Activated T-helper 2 cell treated with anti-CD3 and anti-CD28 coated beads, Interferon-gamma antibody, Interleukin-2, Interleukin-4, amounts not matched to agents 10 μg/mL and 5 μg/mL and 100 μg/mL, durations not matched to agents 14 hours and 24 hours and 36 hours (primary cell): ENCODE measurements at regions not wholly inside any gene's neighbourhood (a gene's known extent, or its start where the extent isn't known, plus 50 kb on each side); places are given as distances from the start of the nearest gene placed in this dataset.

Experiments used
- DNase-seq: peaks from one replicate; pipeline ENCODE4 v3.0.0; 2021; ENCODE audit warnings: low spot score
- H3K27ac Mint-ChIP-seq: one replicate; pipeline ENCODE4 v1.8.0; 2021; ENCODE audit warnings: mixed read lengths
- H3K27me3 Mint-ChIP-seq: one replicate; pipeline ENCODE4 v1.8.0; 2021; ENCODE audit warnings: low read depth, mixed read lengths
- H3K36me3 Mint-ChIP-seq: one replicate; pipeline ENCODE4 v1.8.0; 2021; ENCODE audit warnings: low read depth, mixed read lengths
- H3K4me1 Mint-ChIP-seq: one replicate; pipeline ENCODE4 v1.8.0; 2021; ENCODE audit warnings: low read depth, mixed read lengths
- H3K4me3 Mint-ChIP-seq: one replicate; pipeline ENCODE4 v1.8.0; 2021; ENCODE audit warnings: low read depth, mild to moderate bottlenecking, moderate library complexity, mixed read lengths
- H3K9me3 Mint-ChIP-seq: one replicate; pipeline ENCODE4 v1.8.0; 2021; ENCODE audit warnings: mixed read lengths
- intact Hi-C: fragments of 100-400 bp; cut with micrococcal nuclease; formaldehyde crosslinking; loops from one replicate; pipeline ENCODE4 v1.15.1; 2023

DNA sequence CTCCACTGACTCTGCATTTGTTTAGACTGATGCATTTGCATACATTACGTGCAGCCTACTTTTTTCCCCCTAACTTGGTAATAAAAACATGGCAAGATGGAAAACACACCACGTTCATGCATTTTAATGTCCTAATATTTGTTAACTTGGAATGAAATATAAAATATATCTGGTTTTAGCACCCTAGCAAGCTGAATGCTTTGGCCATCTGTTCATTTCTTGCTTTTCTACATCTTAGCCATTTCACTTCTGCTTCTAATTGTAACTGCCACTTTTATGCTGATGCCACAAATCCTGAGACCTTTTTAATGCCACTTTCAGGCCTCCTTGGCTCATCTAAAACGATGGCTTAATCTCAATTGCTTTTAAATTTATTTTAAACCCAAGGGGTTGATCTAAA, 177.7 kb upstream of the RASSF8 start:
- DNase-seq = no peak
- Mint-ChIP-seq H3K36me3 (no peaks in the 10 kb centered on the region), H3K4me3 (no peak overlapping the region), H3K27ac (no peak overlapping the region), H3K4me1 (no peaks in the 10 kb centered on the region), H3K27me3 (peaks cover 4% of the 10 kb centered on the region), H3K9me3 (no peaks in the 10 kb centered on the region)
- intact Hi-C loops = no loop called here

DNA sequence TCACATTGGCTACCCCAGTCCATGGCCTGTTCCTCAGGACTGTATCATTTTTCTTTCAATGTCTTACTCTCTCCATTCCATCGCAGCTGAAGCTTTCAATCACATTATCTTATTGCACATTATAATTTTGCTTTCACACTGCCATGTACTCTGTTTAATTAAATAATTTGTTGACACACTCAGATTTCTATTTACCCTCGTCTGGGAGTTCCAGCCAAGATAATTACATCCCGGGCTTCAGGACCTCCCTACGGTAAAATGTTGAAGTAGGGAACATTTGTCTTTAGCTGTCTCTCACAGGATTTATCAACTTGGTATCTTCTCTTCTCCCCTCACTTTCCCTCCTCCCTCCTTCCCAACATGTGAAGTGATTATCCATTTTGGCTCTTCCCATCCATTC, 177.2 kb upstream of the RASSF8 start:
- H3K4me3 Mint-ChIP-seq = no peak overlapping the region
- no peaks in the 10 kb centered on the region for H3K9me3 Mint-ChIP-seq
- intact Hi-C loops = no loop called here
- no peak overlapping the region for H3K27ac Mint-ChIP-seq
- DNase-seq = no peak
- H3K36me3 Mint-ChIP-seq = no peaks in the 10 kb centered on the region
- peaks cover 4% of the 10 kb centered on the region for H3K27me3 Mint-ChIP-seq
- H3K4me1 Mint-ChIP-seq = no peaks in the 10 kb centered on the region

DNA sequence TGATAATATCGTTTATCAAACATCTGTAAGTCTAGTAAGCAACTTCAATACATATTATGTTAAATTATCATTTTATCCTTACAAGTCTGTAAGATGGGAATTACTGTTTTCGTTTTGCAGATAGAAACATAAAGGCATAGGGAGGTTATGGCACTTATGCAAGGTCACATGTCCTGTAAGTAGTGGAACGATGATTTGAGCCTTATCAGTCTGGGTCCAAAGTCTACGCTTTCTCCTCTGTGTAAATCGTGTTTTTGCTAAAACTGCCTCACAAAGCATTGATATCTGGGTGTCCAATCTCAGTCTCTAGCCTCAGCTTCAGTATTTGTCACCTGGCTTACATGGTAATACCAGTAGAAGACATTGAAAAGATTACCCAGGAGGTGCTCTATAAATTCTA, 174.9 kb upstream of the RASSF8 start:
- Mint-ChIP-seq H3K27ac (no peak overlapping the region), H3K27me3 (peaks cover 4% of the 10 kb centered on the region), H3K36me3 (no peaks in the 10 kb centered on the region), H3K4me3 (no peak overlapping the region), H3K9me3 (no peaks in the 10 kb centered on the region), H3K4me1 (no peaks in the 10 kb centered on the region)
- intact Hi-C loops = no loop called here
- no peak for DNase-seq

DNA sequence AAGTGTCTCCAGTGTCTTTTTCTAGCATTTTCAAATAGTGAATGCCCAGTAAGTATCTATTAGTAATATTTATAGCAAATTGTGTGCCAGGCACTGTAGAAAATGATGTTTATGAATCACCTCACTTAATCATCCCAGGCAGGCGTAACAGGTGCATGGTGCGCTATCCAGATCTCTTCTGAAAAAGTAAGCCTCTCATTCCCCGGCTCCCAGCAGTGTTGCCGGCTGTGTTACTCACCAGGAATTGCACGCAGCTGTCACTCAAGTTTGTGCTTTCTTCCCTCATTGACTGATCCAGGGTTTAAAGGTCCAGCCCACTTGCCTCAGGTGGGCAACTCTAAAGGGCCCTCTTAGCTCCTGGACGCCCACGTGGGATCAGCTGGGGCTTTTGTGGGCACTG, 173.8 kb upstream of the RASSF8 start:
- intact Hi-C loops = no loop called here
- no peaks in the 10 kb centered on the region for H3K4me1 Mint-ChIP-seq
- H3K4me3 Mint-ChIP-seq = no peak overlapping the region
- no peaks in the 10 kb centered on the region for H3K36me3 Mint-ChIP-seq
- H3K27ac Mint-ChIP-seq = no peak overlapping the region
- no peaks in the 10 kb centered on the region for H3K9me3 Mint-ChIP-seq
- no peak for DNase-seq
- peaks cover 2% of the 10 kb centered on the region for H3K27me3 Mint-ChIP-seq

DNA sequence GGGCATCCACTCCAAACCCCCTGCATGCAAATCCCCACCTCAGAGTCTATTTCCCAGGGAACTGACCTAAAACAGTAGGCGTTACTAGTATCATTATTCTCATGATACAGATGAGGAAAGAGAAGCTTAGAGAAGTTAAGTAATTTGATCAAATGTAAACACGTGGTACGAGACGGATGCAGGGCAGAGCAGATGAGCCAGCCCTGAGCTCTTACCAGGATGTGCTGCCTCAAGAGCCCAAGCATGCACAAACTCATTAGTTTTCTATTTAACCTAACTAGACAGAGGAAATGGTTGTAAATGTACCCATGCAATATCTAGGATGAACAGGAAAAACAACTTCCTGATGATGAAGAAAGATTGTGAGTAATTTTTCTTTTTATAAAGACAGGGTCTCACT, 173.3 kb upstream of the RASSF8 start:
- peaks cover 2% of the 10 kb centered on the region for H3K27me3 Mint-ChIP-seq
- no peaks in the 10 kb centered on the region for H3K4me1 Mint-ChIP-seq
- DNase-seq = no peak
- no peaks in the 10 kb centered on the region for H3K9me3 Mint-ChIP-seq
- H3K27ac Mint-ChIP-seq = no peak overlapping the region
- H3K36me3 Mint-ChIP-seq = no peaks in the 10 kb centered on the region
- H3K4me3 Mint-ChIP-seq = no peak overlapping the region
- intact Hi-C loops = no loop called here

DNA sequence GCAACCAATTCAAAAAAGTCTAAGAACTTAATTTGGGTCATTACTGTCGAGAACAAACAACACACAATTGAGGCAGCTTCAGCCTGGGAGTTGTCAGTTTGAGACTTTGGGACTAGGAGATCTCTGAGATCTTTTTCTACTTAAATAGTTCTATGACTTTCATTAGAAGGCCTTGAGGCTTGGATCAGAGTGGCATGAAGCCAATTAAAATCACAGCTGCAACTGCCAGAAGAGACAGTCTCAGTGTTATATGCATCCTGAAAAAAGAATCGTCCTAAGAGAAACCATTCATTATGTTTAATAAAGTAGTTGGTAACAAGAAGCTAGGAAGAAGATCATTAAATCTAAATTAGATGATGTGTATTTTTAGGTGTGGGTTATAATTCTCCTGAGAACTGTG, 170.8 kb upstream of the RASSF8 start:
- peaks cover 2% of the 10 kb centered on the region for H3K27me3 Mint-ChIP-seq
- intact Hi-C loops = no loop called here
- DNase-seq = no peak
- H3K9me3 Mint-ChIP-seq = no peaks in the 10 kb centered on the region
- H3K4me1 Mint-ChIP-seq = no peaks in the 10 kb centered on the region
- no peak overlapping the region for H3K4me3 Mint-ChIP-seq
- H3K36me3 Mint-ChIP-seq = no peaks in the 10 kb centered on the region
- no peak overlapping the region for H3K27ac Mint-ChIP-seq

DNA sequence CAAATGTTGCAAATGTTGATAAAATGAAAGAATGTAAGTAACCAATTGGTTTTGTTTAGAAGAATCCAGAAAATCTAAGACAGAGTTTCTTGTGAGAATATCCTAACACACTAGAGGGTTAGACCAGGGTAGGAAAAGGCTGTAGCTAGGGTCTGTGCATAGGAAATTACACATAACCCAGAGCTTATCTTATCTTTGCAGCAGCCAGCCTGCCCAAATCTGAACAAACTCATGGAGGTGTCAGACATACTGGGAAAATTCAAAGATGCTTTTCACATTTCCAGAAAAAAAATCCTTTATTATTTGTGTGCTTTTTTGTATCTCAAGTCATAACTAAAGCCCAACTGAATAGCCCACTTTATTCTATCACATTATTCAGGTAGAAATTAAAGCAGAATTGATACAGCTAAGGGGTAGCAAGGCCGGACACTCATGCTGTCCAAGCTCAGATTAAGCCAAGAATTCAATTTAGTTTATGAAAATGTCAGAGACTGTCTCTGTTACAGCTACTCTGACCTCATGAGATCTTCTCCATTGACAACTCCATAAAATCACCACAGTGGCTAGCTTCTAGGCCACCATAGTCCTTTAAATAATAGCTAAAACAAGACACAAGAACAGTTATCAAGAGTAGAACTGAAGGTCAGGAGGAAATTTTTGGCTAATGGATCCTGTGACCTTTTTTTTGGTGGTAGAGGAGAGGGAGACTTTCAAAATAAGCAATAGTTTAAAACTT, 169.6 kb upstream of the RASSF8 start:
- no peaks in the 10 kb centered on the region for H3K4me1 Mint-ChIP-seq
- intact Hi-C loops = no loop called here
- no peaks in the 10 kb centered on the region for H3K36me3 Mint-ChIP-seq
- H3K27me3 Mint-ChIP-seq = peaks cover 4% of the 10 kb centered on the region
- H3K4me3 Mint-ChIP-seq = no peak overlapping the region
- DNase-seq = no peak
- no peak overlapping the region for H3K27ac Mint-ChIP-seq
- H3K9me3 Mint-ChIP-seq = no peaks in the 10 kb centered on the region

DNA sequence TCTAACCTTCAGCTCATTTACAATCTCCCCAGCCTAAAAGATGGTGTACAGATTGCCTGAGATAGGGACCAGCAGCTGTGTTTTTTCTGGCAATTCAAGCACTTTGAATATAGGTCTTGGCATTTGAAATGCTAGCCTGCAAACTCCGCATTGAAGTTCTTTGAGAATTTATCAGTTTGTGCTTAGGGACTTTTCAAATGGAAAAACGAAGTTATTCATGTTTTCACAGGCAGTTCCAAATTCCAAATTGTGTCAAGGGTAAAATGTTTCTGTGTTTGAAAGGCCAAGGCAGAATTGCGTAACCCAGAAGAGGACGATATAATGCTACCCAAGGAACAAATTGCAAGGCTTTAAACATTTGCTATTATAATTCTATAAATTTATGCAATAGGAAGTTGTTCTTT, 168.9 kb upstream of the RASSF8 start:
- H3K4me1 Mint-ChIP-seq = no peaks in the 10 kb centered on the region
- no peak for DNase-seq
- no peak overlapping the region for H3K27ac Mint-ChIP-seq
- no peak overlapping the region for H3K4me3 Mint-ChIP-seq
- H3K36me3 Mint-ChIP-seq = no peaks in the 10 kb centered on the region
- H3K27me3 Mint-ChIP-seq = peaks cover 2% of the 10 kb centered on the region
- H3K9me3 Mint-ChIP-seq = no peaks in the 10 kb centered on the region
- intact Hi-C loops = no loop called here

DNA sequence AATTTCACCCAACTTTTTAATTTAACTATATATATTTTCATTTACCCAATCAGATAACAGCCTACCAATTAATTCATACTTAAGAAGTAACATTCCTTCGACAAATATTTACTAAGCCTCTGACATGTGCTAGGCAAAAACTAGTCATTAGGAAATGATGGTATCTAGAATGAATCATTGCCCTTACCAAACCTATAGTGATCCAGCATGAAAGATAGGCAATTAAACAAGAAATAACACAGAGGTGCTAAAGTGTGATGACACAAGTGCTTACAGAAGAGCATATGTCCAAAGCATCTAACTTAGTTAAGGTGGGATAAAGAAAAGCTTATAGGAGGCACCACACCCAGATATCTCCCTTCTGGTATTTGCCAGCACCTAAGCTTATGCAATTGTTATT, 166.5 kb upstream of the RASSF8 start:
- H3K9me3 Mint-ChIP-seq = no peaks in the 10 kb centered on the region
- H3K4me3 Mint-ChIP-seq = no peak overlapping the region
- no peak for DNase-seq
- peaks cover 2% of the 10 kb centered on the region for H3K27me3 Mint-ChIP-seq
- no peaks in the 10 kb centered on the region for H3K4me1 Mint-ChIP-seq
- no peaks in the 10 kb centered on the region for H3K36me3 Mint-ChIP-seq
- intact Hi-C loops = no loop called here
- no peak overlapping the region for H3K27ac Mint-ChIP-seq

DNA sequence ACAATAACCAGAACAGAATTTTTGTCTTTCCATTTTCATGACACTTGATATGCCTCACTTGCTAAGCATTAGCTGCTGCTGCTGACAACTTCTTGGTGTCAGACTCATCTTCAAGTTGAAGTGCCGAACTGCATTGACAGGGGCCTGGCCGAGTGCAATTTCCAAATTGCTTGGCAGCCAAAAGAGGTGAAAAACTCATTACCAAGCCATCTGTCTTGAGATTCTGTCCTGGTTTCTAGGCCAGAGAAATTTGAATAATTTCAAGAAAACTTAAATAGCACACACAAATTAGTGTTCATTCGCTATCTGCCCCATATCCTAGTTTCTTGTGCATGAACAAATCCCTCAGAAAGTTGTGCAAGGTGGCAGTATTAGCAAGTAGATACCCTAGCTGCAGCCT, 165.3 kb upstream of the RASSF8 start:
- H3K4me1 Mint-ChIP-seq = no peaks in the 10 kb centered on the region
- no peak overlapping the region for H3K4me3 Mint-ChIP-seq
- intact Hi-C loops = no loop called here
- no peaks in the 10 kb centered on the region for H3K36me3 Mint-ChIP-seq
- no peak for DNase-seq
- H3K27ac Mint-ChIP-seq = no peak overlapping the region
- H3K9me3 Mint-ChIP-seq = no peaks in the 10 kb centered on the region
- peaks cover 2% of the 10 kb centered on the region for H3K27me3 Mint-ChIP-seq

DNA sequence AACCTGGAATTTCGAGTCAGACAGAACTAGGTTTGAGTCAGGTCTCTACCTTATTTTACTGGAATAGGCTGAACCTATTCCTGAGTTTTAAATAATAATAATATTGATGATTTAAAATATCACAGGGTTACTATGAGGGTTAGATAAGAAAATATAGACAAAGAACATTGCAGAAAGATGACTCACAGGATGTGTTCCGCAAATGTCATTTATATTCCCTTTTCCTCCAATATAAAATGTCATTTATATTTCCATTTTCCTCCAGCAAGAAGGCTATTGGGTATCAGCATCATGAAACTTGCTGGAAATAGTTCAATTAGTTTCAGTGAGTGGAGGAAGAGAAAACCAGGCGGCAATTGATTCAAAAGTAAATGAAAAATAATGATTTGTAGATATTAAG, 163.9 kb upstream of the RASSF8 start:
- H3K27me3 Mint-ChIP-seq = peaks cover 2% of the 10 kb centered on the region
- intact Hi-C loops = no loop called here
- H3K9me3 Mint-ChIP-seq = no peaks in the 10 kb centered on the region
- no peak for DNase-seq
- no peak overlapping the region for H3K27ac Mint-ChIP-seq
- no peaks in the 10 kb centered on the region for H3K4me1 Mint-ChIP-seq
- no peak overlapping the region for H3K4me3 Mint-ChIP-seq
- H3K36me3 Mint-ChIP-seq = no peaks in the 10 kb centered on the region

DNA sequence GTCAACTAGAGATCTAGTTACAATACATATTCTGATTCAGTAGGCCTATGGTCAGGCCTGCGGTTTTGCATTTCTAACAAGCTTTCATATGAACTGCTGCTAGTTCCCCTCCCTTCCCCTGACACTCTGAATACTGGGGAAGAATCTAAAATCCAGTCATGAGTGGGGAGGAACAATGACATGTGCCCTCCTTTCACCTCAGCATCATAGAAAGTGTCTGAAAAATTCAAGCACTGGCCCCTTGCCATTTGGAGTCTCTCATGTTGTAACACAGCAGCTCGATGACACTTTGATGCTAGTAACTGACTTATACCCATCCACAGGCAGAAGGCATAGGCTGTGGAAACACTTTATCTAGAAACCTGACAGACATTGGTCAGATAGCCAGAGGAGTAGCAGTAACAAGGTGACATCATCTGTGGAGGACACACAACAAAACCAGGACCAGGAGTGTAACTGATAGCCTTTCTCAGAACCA, 161.9 kb upstream of the RASSF8 start:
- no peaks in the 10 kb centered on the region for H3K36me3 Mint-ChIP-seq
- no peaks in the 10 kb centered on the region for H3K9me3 Mint-ChIP-seq
- no peak overlapping the region for H3K27ac Mint-ChIP-seq
- H3K27me3 Mint-ChIP-seq = peaks cover 6% of the 10 kb centered on the region
- DNase-seq = no peak
- no peak overlapping the region for H3K4me3 Mint-ChIP-seq
- H3K4me1 Mint-ChIP-seq = peaks cover 3% of the 10 kb centered on the region
- intact Hi-C loops = no loop called here

DNA sequence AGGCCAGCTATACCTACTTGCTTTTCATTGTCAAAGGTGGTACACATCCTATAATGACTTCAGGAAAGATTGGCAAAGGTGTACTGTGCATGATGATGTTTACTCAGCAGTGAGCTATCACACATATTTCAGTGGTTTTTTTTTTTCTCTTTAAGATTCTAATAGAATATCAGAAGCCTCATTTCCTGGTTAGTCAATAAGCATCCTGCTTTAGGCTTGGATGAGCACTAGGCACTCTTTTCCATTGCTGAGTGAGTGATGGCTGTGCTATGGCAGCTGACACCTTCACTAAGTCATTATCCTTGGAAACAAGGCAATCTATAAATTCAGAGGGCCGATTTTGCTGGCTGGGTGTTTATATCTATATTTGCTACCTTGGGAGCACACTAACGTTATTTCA, 161.1 kb upstream of the RASSF8 start:
- H3K4me3 Mint-ChIP-seq = no peak overlapping the region
- intact Hi-C loops = no loop called here
- no peaks in the 10 kb centered on the region for H3K9me3 Mint-ChIP-seq
- H3K27ac Mint-ChIP-seq = no peak overlapping the region
- H3K27me3 Mint-ChIP-seq = peaks cover 6% of the 10 kb centered on the region
- no peak for DNase-seq
- no peaks in the 10 kb centered on the region for H3K36me3 Mint-ChIP-seq
- H3K4me1 Mint-ChIP-seq = peaks cover 3% of the 10 kb centered on the region

DNA sequence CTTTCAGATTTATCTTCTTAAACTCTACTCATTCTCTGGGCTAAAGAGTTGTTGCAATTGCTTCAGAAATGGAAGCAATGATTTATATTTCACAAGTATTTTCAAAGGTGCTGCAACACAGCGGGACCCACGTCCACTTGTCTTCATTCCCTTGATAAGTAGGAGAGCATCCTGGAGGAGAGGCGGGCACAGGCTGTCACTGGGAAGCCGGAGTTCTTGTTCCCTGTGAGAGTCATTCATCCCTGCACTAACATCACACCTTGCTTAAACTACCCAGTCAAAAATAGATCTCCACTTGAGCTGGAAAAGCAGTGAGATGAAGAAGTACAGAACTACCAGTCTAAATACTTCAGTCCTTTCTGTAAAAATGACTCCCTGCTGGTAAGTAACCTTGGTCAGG, 160.5 kb upstream of the RASSF8 start:
- Mint-ChIP-seq H3K4me1 (peaks cover 3% of the 10 kb centered on the region), H3K36me3 (no peaks in the 10 kb centered on the region), H3K4me3 (no peak overlapping the region), H3K27me3 (peaks cover 6% of the 10 kb centered on the region), H3K9me3 (no peaks in the 10 kb centered on the region), H3K27ac (no peak overlapping the region)
- intact Hi-C loops = no loop called here
- DNase-seq = no peak
